ENCODE measurements at regions not wholly inside any gene's neighbourhood (a gene's known extent, or its start where the extent isn't known, plus 50 kb on each side); places are given as distances from the start of the nearest gene placed in this dataset.

- no peak overlapping the region for H3K27ac ChIP-seq
- no peak for TF ChIP-seq CTCF (IDR thresholded peaks at IDR 0.05)
- TF ChIP-seq ZFX (IDR thresholded peaks at IDR 0.05; ENCODE audit: borderline replicate concordance): no peak
Observed at GRCh38 chr12:59193476-59194050, 273.3 kb upstream of the LRIG3 start.

GRCh38 chr12:59191372-59191771 lies 271.1 kb upstream of the LRIG3 start:
- no peak for TF ChIP-seq CTCF (IDR thresholded peaks at IDR 0.05)

GRCh38 chr12:59186451-59186850 lies 266.1 kb upstream of the LRIG3 start:
- H3K27ac ChIP-seq: no peak overlapping the region
- TF ChIP-seq CTCF (IDR thresholded peaks at IDR 0.05): no peak
- TF ChIP-seq ZFX (IDR thresholded peaks at IDR 0.05; ENCODE audit: borderline replicate concordance): no peak

More at GRCh38 chr12:59191372-59191771, 271.1 kb upstream of the LRIG3 start:
- H3K27ac ChIP-seq: no peak overlapping the region

- no peak overlapping the region for H3K27ac ChIP-seq
- TF ChIP-seq CTCF (IDR thresholded peaks at IDR 0.05): no peak
- TF ChIP-seq ZFX (IDR thresholded peaks at IDR 0.05; ENCODE audit: borderline replicate concordance): no peak
Observed at GRCh38 chr12:59185295-59185694, 265.0 kb upstream of the LRIG3 start.

- TF ChIP-seq ZFX (IDR thresholded peaks at IDR 0.05; ENCODE audit: borderline replicate concordance): no peak
- no peak for TF ChIP-seq CTCF (IDR thresholded peaks at IDR 0.05)
- no peak overlapping the region for H3K27ac ChIP-seq
Observed at GRCh38 chr12:59182658-59183455, 262.6 kb upstream of the LRIG3 start.

GRCh38 chr12:59182191-59182590 lies 261.9 kb upstream of the LRIG3 start:
- no peak overlapping the region for H3K27ac ChIP-seq
- TF ChIP-seq CTCF (IDR thresholded peaks at IDR 0.05): no peak
- TF ChIP-seq ZFX (IDR thresholded peaks at IDR 0.05; ENCODE audit: borderline replicate concordance): no peak

- no peak overlapping the region for H3K27ac ChIP-seq
Observed at GRCh38 chr12:59181196-59181777, 261.0 kb upstream of the LRIG3 start.

More at GRCh38 chr12:59181196-59181777, 261.0 kb upstream of the LRIG3 start:
- TF ChIP-seq ZFX (IDR thresholded peaks at IDR 0.05; ENCODE audit: borderline replicate concordance) (no peak), CTCF (IDR thresholded peaks at IDR 0.05) (no peak)

Measured in 22Rv1 (cell line).